GM12874 (cell line): ENCODE measurements at regions not wholly inside any gene's neighbourhood (a gene's known extent, or its start where the extent isn't known, plus 50 kb on each side); places are given as distances from the start of the nearest gene placed in this dataset.

Experiments used
- TF ChIP-seq, protein P1 (sequence below): IDR thresholded peaks from 2 replicates; pipeline ENCODE4 v1.5.1; 2011; ENCODE audit warnings: low read depth, mild to moderate bottlenecking, control low read depth, low read length, moderate library complexity; ENCODE audit not compliant: insufficient read depth

DNA sequence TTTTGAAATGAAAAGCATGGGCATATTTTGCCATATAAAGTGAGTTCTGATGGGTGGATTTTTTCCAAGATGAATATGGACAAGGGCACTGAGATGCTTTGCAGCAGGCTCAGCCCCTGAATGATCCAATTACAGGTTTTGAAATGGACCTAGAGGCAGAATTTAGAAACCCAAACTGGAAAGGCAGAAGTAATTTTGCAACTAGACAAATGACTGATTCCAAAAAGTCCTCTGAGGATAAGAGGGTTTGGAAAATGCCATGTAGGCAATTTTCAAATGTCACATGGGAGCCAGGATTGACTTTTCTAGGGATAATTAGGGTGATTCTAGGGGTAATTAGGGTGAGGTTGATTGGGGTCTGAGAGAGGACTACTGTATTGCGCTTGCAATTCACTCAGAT lies 148.9 kb upstream of the ZNF648 start:
- TF ChIP-seq, protein P1, sequence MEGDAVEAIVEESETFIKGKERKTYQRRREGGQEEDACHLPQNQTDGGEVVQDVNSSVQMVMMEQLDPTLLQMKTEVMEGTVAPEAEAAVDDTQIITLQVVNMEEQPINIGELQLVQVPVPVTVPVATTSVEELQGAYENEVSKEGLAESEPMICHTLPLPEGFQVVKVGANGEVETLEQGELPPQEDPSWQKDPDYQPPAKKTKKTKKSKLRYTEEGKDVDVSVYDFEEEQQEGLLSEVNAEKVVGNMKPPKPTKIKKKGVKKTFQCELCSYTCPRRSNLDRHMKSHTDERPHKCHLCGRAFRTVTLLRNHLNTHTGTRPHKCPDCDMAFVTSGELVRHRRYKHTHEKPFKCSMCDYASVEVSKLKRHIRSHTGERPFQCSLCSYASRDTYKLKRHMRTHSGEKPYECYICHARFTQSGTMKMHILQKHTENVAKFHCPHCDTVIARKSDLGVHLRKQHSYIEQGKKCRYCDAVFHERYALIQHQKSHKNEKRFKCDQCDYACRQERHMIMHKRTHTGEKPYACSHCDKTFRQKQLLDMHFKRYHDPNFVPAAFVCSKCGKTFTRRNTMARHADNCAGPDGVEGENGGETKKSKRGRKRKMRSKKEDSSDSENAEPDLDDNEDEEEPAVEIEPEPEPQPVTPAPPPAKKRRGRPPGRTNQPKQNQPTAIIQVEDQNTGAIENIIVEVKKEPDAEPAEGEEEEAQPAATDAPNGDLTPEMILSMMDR = no peak

DNA sequence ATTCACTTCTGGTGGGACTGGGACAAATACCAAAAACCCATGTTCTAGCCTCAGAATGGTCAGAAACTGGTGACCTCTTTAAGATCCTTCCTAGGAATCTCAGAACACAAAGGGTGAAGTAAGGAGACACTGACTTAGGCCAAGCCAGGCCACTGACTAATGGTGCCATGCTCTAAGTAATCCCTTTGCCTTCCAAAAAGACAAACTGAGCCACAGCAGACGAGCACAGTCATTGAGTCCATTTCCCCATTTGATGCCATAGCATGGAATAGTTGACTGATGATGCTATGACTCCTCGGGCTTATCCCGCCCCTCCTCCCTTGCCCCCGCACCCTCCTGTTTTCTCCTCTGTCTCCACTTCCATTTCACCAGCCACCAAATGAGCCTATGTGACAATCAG lies 145.8 kb upstream of the ZNF648 start:
- TF ChIP-seq, protein P1 = no peak

DNA sequence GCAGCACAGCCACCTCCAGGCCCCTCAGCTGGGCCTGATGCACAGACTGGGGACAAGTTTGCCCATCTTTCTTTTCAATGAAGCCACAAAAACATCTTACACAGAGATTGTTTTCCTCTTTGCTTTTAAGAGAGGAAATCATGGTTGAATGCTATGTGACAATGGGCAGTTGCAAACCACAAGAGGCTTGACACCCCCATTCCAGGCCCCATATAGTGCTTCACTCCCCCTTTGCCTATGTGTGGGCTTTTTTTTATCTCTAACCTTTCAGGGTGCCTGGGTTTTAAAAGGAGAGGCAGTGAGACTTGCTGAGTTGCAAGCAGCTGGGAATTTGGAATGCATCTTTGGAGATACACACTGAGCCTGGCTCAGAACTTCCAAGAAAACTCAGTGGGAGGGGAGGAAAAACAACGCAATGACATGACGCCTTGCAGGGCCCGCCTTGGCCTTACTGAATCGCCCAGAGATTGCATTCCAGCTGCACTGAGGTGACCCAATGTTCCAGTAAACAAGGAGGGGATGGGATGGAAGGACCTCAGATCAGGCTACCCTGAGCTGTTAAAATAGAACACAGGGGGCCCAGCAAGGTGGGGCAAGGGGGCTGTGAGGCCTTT lies 145.2 kb upstream of the ZNF648 start:
- TF ChIP-seq, protein P1 = no peak

DNA sequence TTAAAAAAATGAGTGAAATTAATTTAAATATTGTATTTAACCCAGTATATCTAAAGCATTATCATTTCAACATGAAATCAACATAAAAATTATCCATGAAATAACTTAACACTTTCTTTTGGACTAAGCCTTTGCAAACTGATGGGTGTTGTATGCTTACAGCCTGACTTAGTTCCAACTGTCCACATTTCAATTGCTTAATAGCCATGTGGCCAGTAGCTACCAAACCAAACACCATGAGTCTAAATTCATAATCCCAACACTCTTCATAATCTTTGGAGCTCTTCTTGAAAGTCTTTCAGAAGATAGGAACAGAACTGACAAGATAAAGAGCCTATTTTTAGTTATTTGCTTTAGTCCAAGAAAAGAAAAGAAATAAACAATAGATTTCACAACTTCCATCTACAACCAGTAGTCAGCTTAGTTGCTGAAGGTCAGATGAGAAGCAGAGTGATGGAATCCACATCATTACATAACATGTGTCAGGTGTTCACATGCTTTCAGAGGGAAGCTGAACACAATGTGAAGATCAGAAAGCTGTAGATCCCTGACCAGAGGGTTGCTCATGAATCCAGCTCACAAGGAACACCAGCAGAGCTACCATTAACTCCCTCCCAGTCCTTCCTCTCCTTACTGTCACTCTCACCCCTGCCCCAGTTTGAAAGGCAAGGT lies 144.0 kb upstream of the ZNF648 start:
- TF ChIP-seq, protein P1 = no peak

DNA sequence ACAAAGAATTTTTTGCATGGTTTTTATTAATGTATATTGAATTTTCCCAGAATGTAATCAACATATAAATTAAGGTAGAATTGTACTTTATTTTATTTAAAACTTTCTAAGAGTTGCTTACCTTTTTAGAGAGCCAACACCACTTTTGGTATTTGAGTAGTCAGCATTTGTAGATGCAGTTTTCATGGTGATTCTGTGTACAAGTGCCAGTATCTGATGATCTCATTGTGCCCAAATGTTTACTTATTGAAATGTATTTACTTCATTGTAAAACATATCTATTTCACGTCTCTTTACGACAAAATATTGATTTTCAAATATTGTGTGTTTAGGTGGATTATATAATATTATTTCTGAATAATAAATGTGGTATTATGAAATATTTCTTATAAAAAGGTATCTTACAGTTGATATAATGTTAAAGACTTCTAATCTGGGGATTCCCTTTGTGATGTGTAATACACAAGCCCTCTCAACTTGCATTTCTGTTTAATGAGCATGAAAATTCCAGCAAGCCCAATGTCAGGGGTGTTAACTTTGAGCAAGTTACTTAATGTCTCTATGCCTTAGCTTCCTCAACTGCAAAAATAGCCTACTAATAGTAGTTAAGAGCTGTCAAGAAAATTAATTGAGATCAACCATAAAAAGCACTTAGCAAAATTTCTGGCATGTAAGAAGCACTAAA lies 141.8 kb upstream of the ZNF648 start:
- TF ChIP-seq, protein P1 = no peak

DNA sequence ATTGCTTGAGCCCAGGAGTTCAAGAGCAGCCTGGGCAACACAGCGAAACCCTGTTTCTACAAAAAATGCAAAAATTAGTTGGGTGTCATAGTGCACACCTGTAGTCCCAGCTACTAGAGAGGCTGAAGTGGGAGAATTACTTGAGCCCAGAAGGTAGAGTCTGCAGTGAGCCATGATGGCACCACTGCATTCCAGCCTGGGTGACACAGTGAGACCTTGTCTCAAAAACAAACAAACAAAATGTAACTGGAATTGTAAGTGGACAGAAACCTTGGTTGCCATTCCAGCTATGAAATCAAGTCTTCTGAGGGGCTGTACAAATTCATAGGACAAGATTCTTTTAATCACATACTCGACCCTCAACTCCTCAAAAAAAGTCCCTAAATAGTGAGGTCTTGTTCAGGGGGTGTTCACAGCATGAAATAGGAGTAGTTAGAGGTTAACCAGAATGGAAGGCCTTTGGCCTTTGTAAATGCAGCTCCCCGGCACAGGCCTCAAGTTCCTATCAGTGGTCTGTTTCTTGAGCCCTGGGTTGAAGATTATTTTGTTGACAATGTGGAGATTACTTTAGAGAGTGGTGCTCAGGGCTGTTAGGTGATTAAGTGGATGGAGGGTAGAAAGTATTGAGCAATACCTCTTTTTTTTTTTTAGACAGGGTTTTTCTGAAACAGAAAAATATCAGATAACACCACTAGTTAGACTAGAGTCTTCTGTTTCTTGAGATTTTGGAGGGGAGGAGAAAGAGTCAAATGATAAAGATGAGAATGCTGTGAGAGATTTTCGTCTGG lies 138.7 kb upstream of the ZNF648 start:
- TF ChIP-seq, protein P1 = no peak
